Tibial nerve (tissue), 4 donors: ENCODE measurements at regions not wholly inside any gene's neighbourhood (a gene's known extent, or its start where the extent isn't known, plus 50 kb on each side); places are given as distances from the start of the nearest gene placed in this dataset.

ENCODE experiments used
- CTCF ChIP-seq, 5 experiments: fragments of 200-600 bp in 3 of 5; fragments of 450-650 bp in 2 of 5; sonication (generic) in 3 of 5; IDR thresholded peaks; one replicate each; pipeline ENCODE4 v1.5.1; 2016 to 2019; ENCODE audit warnings: antibody characterized with exemption in 5 of 5, mild to moderate bottlenecking in 3 of 5, moderate library complexity in 2 of 5
- EP300 ChIP-seq, 2 donors: sonication (generic); formaldehyde crosslinking; IDR thresholded peaks; one replicate each; pipeline ENCODE4 v1.6.1; 2017; ENCODE audit warnings: antibody characterized with exemption in 2 of 2, mild to moderate bottlenecking in 1 of 2
- POLR2A ChIP-seq, 2 donors: fragments of 450-650 bp; IDR thresholded peaks; one replicate each; pipeline ENCODE4 v1.6.1; 2017; ENCODE audit warnings: antibody characterized with exemption in 2 of 2, mild to moderate bottlenecking in 2 of 2, moderate library complexity in 2 of 2

GRCh38 chr2:9762941-9763340 lies 80.3 kb upstream of the TAF1B start:
- TF ChIP-seq CTCF (IDR thresholded peaks at IDR 0.05), result no peak
- TF ChIP-seq EP300 (IDR thresholded peaks at IDR 0.05), result no peak
- TF ChIP-seq POLR2A (IDR thresholded peaks at IDR 0.05), result no peak
